ENCODE measurements at regions not wholly inside any gene's neighbourhood (a gene's known extent, or its start where the extent isn't known, plus 50 kb on each side); places are given as distances from the start of the nearest gene placed in this dataset.
A peak's percentile ranks its signal among the peaks of the same experiment; 100 is the strongest.

GRCh38 chr11:95713428-95713827, 76.2 kb downstream of the FAM76B start:
- H3K27ac ChIP-seq = peak overlapping the region in 3 of 8 donors; percentile 79 to 91 (median 85)
- TF ChIP-seq POLR2A (IDR thresholded peaks at IDR 0.05) = no peak
- no peak for TF ChIP-seq POLR2AphosphoS5 (IDR thresholded peaks at IDR 0.05)
- TF ChIP-seq CTCF (IDR thresholded peaks at IDR 0.05 in 8 of 11, conservative IDR thresholded peaks at IDR 0.05 in 3 of 11) = no peak
- WGBS, 5 donors = 91 to 95% (median 94%) methylated on average over 3 of the region's 3 CpGs
- no peaks in the 10 kb centered on the region for H3K36me3 ChIP-seq
- DNase-seq = no peak
- H3K4me1 ChIP-seq = peaks cover 0 to 59% (median 20%) of the 10 kb centered on the region in 6 donors
- H3K27me3 ChIP-seq (replicated peaks in 1 of 7) = no peaks in the 10 kb centered on the region
- intact Hi-C loops (cut with DNase I; ENCODE audit: low total_unique reads) = no loop called here
- H3K4me3 ChIP-seq = no peak overlapping the region
- peaks cover 0 to 5% (median 0%) of the 10 kb centered on the region in 8 donors for H3K9me3 ChIP-seq

GRCh38 chr11:95711945-95712221, 77.7 kb downstream of the FAM76B start:
- intact Hi-C loops (cut with DNase I; ENCODE audit: low total_unique reads) = no loop called here
- no peak for TF ChIP-seq POLR2AphosphoS5 (IDR thresholded peaks at IDR 0.05)
- TF ChIP-seq POLR2A (IDR thresholded peaks at IDR 0.05) = no peak
- no peak for TF ChIP-seq CTCF (IDR thresholded peaks at IDR 0.05 in 8 of 11, conservative IDR thresholded peaks at IDR 0.05 in 3 of 11)
- 65 to 79% (median 72%) methylated on average over 3 of the region's 3 CpGs for WGBS, 5 donors
- H3K9me3 ChIP-seq = no peaks in the 10 kb centered on the region
- H3K27ac ChIP-seq = peak overlapping the region in 5 of 8 donors; percentile 9 to 66 (median 45)
- H3K4me3 ChIP-seq = no peak overlapping the region
- DNase-seq = no peak
- no peaks in the 10 kb centered on the region for H3K36me3 ChIP-seq
- H3K4me1 ChIP-seq = peaks cover 0 to 45% (median 17%) of the 10 kb centered on the region in 6 donors
- H3K27me3 ChIP-seq (replicated peaks in 1 of 7) = no peaks in the 10 kb centered on the region

GRCh38 chr11:95711162-95711944, 78.2 kb downstream of the FAM76B start:
- peaks cover 0 to 40% (median 13%) of the 10 kb centered on the region in 6 donors for H3K4me1 ChIP-seq
- intact Hi-C loops (cut with DNase I; ENCODE audit: low total_unique reads) = no loop called here
- no peak for DNase-seq

More at GRCh38 chr11:95711162-95711944, 78.2 kb downstream of the FAM76B start:
- Histone ChIP-seq H3K4me3 (no peak overlapping the region), H3K36me3 (no peaks in the 10 kb centered on the region), H3K27ac (peak overlapping the region in 5 of 8 donors; percentile 9 to 66 (median 45)), H3K27me3 (replicated peaks in 1 of 7) (no peaks in the 10 kb centered on the region), H3K9me3 (no peaks in the 10 kb centered on the region)
- TF ChIP-seq POLR2A (IDR thresholded peaks at IDR 0.05) (no peak), CTCF (IDR thresholded peaks at IDR 0.05 in 8 of 11, conservative IDR thresholded peaks at IDR 0.05 in 3 of 11) (no peak), POLR2AphosphoS5 (IDR thresholded peaks at IDR 0.05) (peak in 1 of 3 donors; percentile 13)
- 55 to 69% (median 64%) methylated on average over 7 of the region's 7 CpGs for WGBS, 5 donors

Measured in spleen (tissue), 11 donors.